GM10248 (cell line): ENCODE measurements at regions not wholly inside any gene's neighbourhood (a gene's known extent, or its start where the extent isn't known, plus 50 kb on each side); places are given as distances from the start of the nearest gene placed in this dataset.

ENCODE experiments used
- CTCF ChIA-PET: fragments of 300-600 bp; sonication (Branson Sonifier 250); formaldehyde crosslinking; extraction: SDS; loops from one replicate; lab custom pipeline; 2021; ENCODE audit warnings: antibody characterized with exemption; lab: Yijun Ruan, JAX
- POLR2A ChIA-PET: fragments of 350-650 bp; sonication (Branson Sonifier 250); formaldehyde crosslinking; extraction: SDS; loops from one replicate; lab custom pipeline; 2020; ENCODE audit warnings: antibody characterized with exemption; lab: Yijun Ruan, JAX
- DNase-seq: peaks from one replicate; pipeline ENCODE4 v3.0.0; 2012; ENCODE audit errors: extremely low spot score
- TF ChIP-seq, protein P1 (sequence below): IDR thresholded peaks from 2 replicates; pipeline ENCODE4 v1.5.1; 2012; ENCODE audit warnings: mild to moderate bottlenecking, low read depth; ENCODE audit errors: extremely low read depth, missing control alignments, control extremely low read depth

DNA sequence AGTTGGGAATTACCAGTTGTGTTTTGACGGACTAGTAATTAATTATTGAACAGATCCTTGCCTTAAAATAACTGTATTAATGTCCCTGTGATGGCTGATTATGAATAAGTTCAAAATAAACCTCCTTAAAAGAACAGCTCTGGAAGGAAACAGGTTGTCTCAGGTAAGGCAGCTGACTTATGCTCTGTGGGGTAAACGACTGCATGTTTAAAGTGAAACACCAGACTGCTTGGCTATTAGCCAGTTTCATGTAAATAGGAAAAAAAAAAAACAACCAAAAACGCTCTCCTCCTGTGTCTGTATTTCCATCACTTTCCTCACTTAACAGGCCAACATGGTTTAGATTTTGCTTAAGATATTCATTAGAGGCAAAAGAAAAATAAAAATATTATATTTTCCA, 243.6 kb downstream of the TMEM182 start:
- POLR2A ChIA-PET, result no interaction called here
- no peak for DNase-seq
- CTCF ChIA-PET, result no interaction called here
- TF ChIP-seq, protein P1, sequence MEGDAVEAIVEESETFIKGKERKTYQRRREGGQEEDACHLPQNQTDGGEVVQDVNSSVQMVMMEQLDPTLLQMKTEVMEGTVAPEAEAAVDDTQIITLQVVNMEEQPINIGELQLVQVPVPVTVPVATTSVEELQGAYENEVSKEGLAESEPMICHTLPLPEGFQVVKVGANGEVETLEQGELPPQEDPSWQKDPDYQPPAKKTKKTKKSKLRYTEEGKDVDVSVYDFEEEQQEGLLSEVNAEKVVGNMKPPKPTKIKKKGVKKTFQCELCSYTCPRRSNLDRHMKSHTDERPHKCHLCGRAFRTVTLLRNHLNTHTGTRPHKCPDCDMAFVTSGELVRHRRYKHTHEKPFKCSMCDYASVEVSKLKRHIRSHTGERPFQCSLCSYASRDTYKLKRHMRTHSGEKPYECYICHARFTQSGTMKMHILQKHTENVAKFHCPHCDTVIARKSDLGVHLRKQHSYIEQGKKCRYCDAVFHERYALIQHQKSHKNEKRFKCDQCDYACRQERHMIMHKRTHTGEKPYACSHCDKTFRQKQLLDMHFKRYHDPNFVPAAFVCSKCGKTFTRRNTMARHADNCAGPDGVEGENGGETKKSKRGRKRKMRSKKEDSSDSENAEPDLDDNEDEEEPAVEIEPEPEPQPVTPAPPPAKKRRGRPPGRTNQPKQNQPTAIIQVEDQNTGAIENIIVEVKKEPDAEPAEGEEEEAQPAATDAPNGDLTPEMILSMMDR, result no peak

DNA sequence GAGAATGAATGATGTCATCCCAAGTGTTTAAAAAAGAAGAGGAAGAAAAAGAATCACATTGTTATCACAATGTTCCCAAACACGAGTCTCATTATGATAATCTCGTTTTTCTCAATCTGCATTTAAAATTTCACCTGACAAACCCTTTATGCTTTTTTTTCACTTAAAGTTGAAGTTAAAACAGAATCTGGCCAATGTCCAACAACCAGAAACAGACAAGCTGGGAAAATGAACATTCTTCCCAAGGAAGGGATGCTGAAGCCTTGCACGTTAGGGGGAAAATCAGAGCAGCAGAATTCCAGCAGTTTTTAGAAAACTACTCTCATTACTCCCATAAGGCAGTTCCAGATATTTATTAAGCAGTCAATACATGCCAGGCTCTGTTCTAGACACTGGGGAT, 245.3 kb downstream of the TMEM182 start:
- TF ChIP-seq, protein P1, result no peak
- no peak for DNase-seq
- POLR2A ChIA-PET, result no interaction called here
- CTCF ChIA-PET, result no interaction called here

DNA sequence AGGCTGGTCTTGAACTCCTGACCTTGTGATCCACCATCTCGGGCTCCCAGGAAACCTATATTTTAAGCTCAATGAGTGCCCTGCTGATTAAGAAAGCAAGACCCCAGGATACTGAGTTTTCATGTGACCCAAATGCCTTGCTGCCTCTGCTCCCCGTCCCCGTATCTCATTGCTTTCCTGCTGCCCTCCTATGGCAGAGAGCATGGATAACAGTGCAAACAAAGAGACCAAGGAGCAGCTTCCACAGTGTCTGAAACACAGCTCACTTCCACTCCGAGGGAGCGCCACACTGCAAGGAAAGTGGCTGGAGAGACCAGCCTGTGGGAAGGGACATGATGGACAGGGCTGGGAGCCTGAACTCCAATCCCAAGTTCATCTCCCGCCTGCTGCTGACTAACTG, 246.8 kb downstream of the TMEM182 start:
- CTCF ChIA-PET, result no interaction called here
- POLR2A ChIA-PET, result no interaction called here
- no peak for DNase-seq
- TF ChIP-seq, protein P1, result no peak

DNA sequence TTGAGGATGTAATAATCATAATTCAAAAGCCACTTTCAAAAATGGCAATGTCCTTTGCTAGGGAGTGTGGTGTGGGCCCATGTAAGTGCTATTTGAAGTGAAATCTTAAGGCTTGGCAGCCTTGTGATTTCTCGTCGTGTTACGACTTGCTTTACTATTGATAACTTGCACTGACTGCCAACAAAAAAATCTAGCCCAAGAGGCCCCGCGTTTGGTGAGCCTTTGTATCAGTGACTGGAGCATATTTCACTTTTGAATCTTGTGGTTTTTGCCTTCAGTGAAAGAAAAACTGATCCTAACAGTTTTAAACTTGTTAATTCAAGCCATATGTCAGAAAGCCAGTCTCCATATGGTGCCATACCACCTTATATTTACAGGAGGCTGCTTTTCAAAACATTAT, 248.0 kb downstream of the TMEM182 start:
- POLR2A ChIA-PET, result no interaction called here
- no peak for DNase-seq
- TF ChIP-seq, protein P1, result no peak
- CTCF ChIA-PET, result no interaction called here

DNA sequence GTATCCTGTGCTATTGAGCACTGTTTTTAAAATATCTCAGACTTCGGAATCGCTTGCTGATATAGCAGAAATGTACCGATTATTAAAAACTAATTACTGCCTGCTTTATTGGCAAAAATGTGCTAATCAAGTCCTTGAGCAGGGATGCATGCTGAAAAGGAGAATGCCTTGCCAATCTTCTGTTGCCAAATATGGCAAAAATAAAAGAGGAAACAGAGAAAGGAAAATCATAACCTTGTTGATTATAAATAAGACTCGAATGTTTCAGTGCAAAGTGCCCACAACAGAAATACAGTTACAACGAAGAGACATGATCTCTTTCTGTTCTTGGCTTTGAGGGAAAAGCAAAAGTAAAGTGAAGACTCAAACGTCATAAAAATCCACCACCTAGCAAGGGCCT, 248.5 kb downstream of the TMEM182 start:
- TF ChIP-seq, protein P1, result no peak
- DNase-seq, result no peak
- ChIA-PET CTCF (no interaction called here), POLR2A (no interaction called here)

DNA sequence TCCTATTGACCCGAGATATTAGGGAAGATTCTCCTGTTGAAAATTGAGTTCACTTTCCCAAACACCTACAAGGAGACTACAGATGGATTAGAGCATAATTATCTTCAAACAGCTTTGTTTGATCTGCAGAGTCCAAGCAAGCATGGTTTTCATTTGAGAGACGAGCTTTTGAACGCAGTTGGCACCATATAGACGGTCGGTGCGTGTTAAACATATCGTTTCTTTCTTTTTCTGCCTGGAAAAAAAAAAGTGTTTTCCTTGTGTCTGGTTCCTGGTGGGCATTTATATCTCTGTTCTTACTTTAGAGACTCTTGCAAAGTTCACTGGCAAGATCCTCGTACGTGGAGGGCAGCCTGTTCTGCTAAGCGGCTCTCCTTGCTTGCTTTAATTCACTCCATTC, 248.9 kb downstream of the TMEM182 start:
- no peak for DNase-seq
- TF ChIP-seq, protein P1, result no peak
- ChIA-PET CTCF (no interaction called here), POLR2A (no interaction called here)

DNA sequence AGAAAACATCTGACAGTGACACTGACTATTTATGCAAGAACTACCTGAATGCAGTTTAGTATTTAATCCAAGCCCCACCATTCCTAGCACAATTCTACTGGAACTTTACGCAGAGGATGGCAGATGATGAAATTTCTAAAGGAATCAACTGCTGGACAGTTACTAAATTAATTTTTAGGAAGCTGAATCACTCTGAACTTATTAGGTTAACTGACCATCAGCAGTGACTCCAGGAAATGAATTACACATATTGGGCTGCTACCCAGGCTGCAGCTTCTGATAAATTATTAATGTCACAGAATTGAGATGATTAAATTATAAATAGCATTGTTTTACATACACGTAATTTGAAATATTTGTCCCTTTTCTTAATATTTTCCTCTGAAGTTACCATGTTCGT, 250.8 kb downstream of the TMEM182 start:
- ChIA-PET POLR2A (no interaction called here), CTCF (interaction anchor here (1.2 kb wide), 1 partner anchor 12 kb away, joined by 3 read pairs; no protein-coding TSS in a partner anchor)
- TF ChIP-seq, protein P1, result no peak
- DNase-seq, result no peak
